CD14-positive monocyte (primary cell): ENCODE measurements at regions not wholly inside any gene's neighbourhood (a gene's known extent, or its start where the extent isn't known, plus 50 kb on each side); places are given as distances from the start of the nearest gene placed in this dataset.

Experiments
- DNase-seq, 3 donors: peaks; one replicate each; pipeline ENCODE4 v3.0.0-alpha.2; 2011 to 2022
- H2AFZ ChIP-seq: 2 replicates; pipeline ENCODE4 v1.6.0; 2012; ENCODE audit warnings: mild to moderate bottlenecking, low read depth, low read length, inconsistent platforms; ENCODE audit not compliant: insufficient read depth, poor library complexity, severe bottlenecking
- H3K27ac ChIP-seq, 2 donors: 1 replicate in 1 of 2; 2 replicates in 1 of 2; pipeline ENCODE4 v1.5.1; 2012 to 2013; ENCODE audit warnings: low read length in 2 of 2, control low read depth in 1 of 2, inconsistent platforms in 1 of 2, low read depth in 1 of 2, mild to moderate bottlenecking in 1 of 2
- H3K27me3 ChIP-seq, 2 donors: one replicate each; pipeline versions ENCODE4 v1.6.0 to v1.6.1; 2011 to 2013; ENCODE audit warnings: low read length in 2 of 2; ENCODE audit not compliant: control insufficient read depth in 2 of 2, insufficient read depth in 2 of 2
- H3K36me3 ChIP-seq, 2 donors: replicated peaks in 1 of 2; 1 replicate in 1 of 2; 2 replicates in 1 of 2; pipeline versions ENCODE4 v1.5.1 to v1.6.1; 2012 to 2013; ENCODE audit warnings: low read length in 2 of 2, control low read depth in 1 of 2, inconsistent platforms in 1 of 2, mild to moderate bottlenecking in 1 of 2; ENCODE audit not compliant: insufficient read depth in 2 of 2, control insufficient read depth in 1 of 2
- H3K4me1 ChIP-seq, 2 donors: 1 replicate in 1 of 2; 2 replicates in 1 of 2; pipeline versions ENCODE4 v1.5.1 to v1.6.1; 2012 to 2013; ENCODE audit warnings: low read length in 2 of 2, control low read depth in 1 of 2, inconsistent platforms in 1 of 2, mild to moderate bottlenecking in 1 of 2, moderate library complexity in 1 of 2; ENCODE audit not compliant: insufficient read depth in 2 of 2, control insufficient read depth in 1 of 2
- H3K4me2 ChIP-seq: replicated peaks from 2 replicates; pipeline ENCODE3; 2012; ENCODE audit warnings: low read length, moderate library complexity, mild to moderate bottlenecking; ENCODE audit not compliant: poor library complexity, severe bottlenecking; ENCODE audit errors: extremely low read depth
- H3K4me3 ChIP-seq, 3 experiments: fragments of 200-600 bp in 1 of 3; sonication (generic) in 1 of 3; replicated peaks in 1 of 3; 1 replicate in 2 of 3; 2 replicates in 1 of 3; pipeline ENCODE4 v1.5.1; 2011 to 2013; ENCODE audit warnings: low read length in 3 of 3, mild to moderate bottlenecking in 3 of 3, control low read depth in 2 of 3, low read depth in 2 of 3, inconsistent platforms in 1 of 3, moderate library complexity in 1 of 3
- H3K79me2 ChIP-seq: 2 replicates; pipeline ENCODE4 v1.6.0; 2012; ENCODE audit warnings: mild to moderate bottlenecking, control low read depth, inconsistent platforms, low read length, moderate library complexity; ENCODE audit not compliant: insufficient read depth
- H3K9ac ChIP-seq: 2 replicates; pipeline ENCODE4 v1.6.0; 2017; ENCODE audit warnings: low read length, mild to moderate bottlenecking; ENCODE audit not compliant: insufficient read depth, poor library complexity, severe bottlenecking
- H3K9me3 ChIP-seq, 2 donors: replicated peaks in 1 of 2; 1 replicate in 1 of 2; 2 replicates in 1 of 2; pipeline versions ENCODE4 v1.5.1 to v1.6.1; 2012 to 2013; ENCODE audit warnings: low read length in 2 of 2, control low read depth in 1 of 2; ENCODE audit not compliant: control insufficient read depth in 1 of 2, insufficient read depth in 1 of 2
- H4K20me1 ChIP-seq: 2 replicates; pipeline ENCODE4 v1.6.0; 2012; ENCODE audit warnings: mild to moderate bottlenecking, low read length, control low read depth, moderate library complexity; ENCODE audit not compliant: insufficient read depth
- H3K27ac Mint-ChIP-seq, 7 donors: one replicate each; pipeline ENCODE4 v1.8.0; 2020; ENCODE audit warnings: mild to moderate bottlenecking in 7 of 7, mixed read lengths in 7 of 7, moderate library complexity in 6 of 7, inconsistent platforms in 2 of 7
- H3K27me3 Mint-ChIP-seq, 3 donors: one replicate each; pipeline ENCODE4 v1.8.0; 2021 to 2022; ENCODE audit warnings: low read depth in 3 of 3, mild to moderate bottlenecking in 3 of 3, mixed read lengths in 3 of 3, moderate library complexity in 3 of 3, inconsistent platforms in 1 of 3
- H3K36me3 Mint-ChIP-seq, 2 donors: one replicate each; pipeline ENCODE4 v1.8.0; 2020; ENCODE audit warnings: mixed read lengths in 2 of 2, inconsistent platforms in 1 of 2, mild to moderate bottlenecking in 1 of 2
- H3K4me1 Mint-ChIP-seq: one replicate; pipeline ENCODE4 v1.8.0; 2020; ENCODE audit warnings: mild to moderate bottlenecking, mixed read lengths
- H3K4me3 Mint-ChIP-seq, 2 donors: one replicate each; pipeline ENCODE4 v1.8.0; 2020; ENCODE audit warnings: mild to moderate bottlenecking in 2 of 2, mixed read lengths in 2 of 2, moderate library complexity in 1 of 2
- H3K9me3 Mint-ChIP-seq, 7 donors: one replicate each; pipeline ENCODE4 v1.8.0; 2020 to 2022; ENCODE audit warnings: mixed read lengths in 7 of 7, mild to moderate bottlenecking in 6 of 7, moderate library complexity in 6 of 7, inconsistent platforms in 2 of 7
- WGBS: methylation state at CpG from one replicate; pipeline ENCODE4 v1.1.5; 2013; ENCODE audit warnings: missing lambda C conversion rate; ENCODE audit not compliant: insufficient coverage; 5-methylcytosine and 5-hydroxymethylcytosine counted together
- intact Hi-C, 2 donors: fragments of 100-400 bp; cut with micrococcal nuclease; formaldehyde crosslinking; loops; one replicate each; pipeline versions ENCODE4 v1.15.0 to v1.15.1; 2023
- TF ChIP-seq, protein P1 (sequence below): fragments of 200-600 bp; IDR thresholded peaks from one replicate; pipeline ENCODE4 v1.8.0; 2022; ENCODE audit warnings: antibody characterized with exemption, mild to moderate bottlenecking

- H3K4me3 Mint-ChIP-seq, result no peak overlapping the region
- no peak for DNase-seq
- Histone ChIP-seq H3K9me3 (no peaks in the 10 kb centered on the region), H3K4me1 (no peaks in the 10 kb centered on the region), H3K36me3 (no peaks in the 10 kb centered on the region), H3K4me3 (no peak overlapping the region), H3K27me3 (no peaks in the 10 kb centered on the region), H2AFZ (no peak overlapping the region), H3K4me2 (no peak overlapping the region), H4K20me1 (no peaks in the 10 kb centered on the region), H3K9ac (no peak overlapping the region), H3K79me2 (no peaks in the 10 kb centered on the region), H3K27ac (no peak overlapping the region)
- peaks cover 2% of the 10 kb centered on the region for H3K4me1 Mint-ChIP-seq
- peaks cover 0 to 2% (median 0%) of the 10 kb centered on the region in 7 donors for H3K9me3 Mint-ChIP-seq
- peaks cover 0 to 1% of the 10 kb centered on the region in 2 donors for H3K36me3 Mint-ChIP-seq
- TF ChIP-seq, protein P1, sequence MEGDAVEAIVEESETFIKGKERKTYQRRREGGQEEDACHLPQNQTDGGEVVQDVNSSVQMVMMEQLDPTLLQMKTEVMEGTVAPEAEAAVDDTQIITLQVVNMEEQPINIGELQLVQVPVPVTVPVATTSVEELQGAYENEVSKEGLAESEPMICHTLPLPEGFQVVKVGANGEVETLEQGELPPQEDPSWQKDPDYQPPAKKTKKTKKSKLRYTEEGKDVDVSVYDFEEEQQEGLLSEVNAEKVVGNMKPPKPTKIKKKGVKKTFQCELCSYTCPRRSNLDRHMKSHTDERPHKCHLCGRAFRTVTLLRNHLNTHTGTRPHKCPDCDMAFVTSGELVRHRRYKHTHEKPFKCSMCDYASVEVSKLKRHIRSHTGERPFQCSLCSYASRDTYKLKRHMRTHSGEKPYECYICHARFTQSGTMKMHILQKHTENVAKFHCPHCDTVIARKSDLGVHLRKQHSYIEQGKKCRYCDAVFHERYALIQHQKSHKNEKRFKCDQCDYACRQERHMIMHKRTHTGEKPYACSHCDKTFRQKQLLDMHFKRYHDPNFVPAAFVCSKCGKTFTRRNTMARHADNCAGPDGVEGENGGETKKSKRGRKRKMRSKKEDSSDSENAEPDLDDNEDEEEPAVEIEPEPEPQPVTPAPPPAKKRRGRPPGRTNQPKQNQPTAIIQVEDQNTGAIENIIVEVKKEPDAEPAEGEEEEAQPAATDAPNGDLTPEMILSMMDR, result no peak
- H3K27ac Mint-ChIP-seq, result no peak overlapping the region
- intact Hi-C loops, result no loop called here
- H3K27me3 Mint-ChIP-seq, result no peaks in the 10 kb centered on the region
- WGBS, result 94% methylated on average over 2 of the region's 2 CpGs
These were observed 518.1 kb upstream of the NR5A2 start for GRCh38 chr1:199509456-199509855.

DNA sequence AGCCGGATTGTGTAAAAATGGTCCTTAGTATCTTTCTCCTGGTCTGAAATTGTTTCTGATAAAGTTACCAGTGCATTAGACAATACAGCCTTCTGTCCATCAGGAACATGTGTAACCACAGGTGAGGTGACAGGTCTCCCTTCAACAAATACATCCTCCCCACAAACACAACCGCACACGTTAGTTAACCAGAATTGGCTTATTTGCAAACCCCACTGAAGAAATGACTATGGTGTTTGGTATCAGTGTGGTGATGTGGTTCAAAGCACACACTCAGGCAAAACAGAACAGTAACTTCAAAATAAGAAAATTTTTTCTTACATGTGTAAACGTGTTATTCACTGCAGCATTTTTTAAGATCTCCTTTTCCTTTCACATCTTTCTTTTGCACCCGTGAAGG, 517.2 kb upstream of the NR5A2 start:
- 100% methylated on average over 1 of the region's 5 CpGs for WGBS
- H3K79me2 ChIP-seq, result no peaks in the 10 kb centered on the region
- no peak overlapping the region for H3K4me3 Mint-ChIP-seq
- H3K4me2 ChIP-seq, result no peak overlapping the region
- H3K27ac ChIP-seq, result no peak overlapping the region
- no peak overlapping the region for H3K27ac Mint-ChIP-seq
- no peaks in the 10 kb centered on the region for H3K27me3 ChIP-seq
- TF ChIP-seq, protein P1, result no peak
- peaks cover 2% of the 10 kb centered on the region for H3K4me1 Mint-ChIP-seq
- peaks cover 0 to 2% (median 1%) of the 10 kb centered on the region in 7 donors for H3K9me3 Mint-ChIP-seq
- no peak for DNase-seq
- intact Hi-C loops, result no loop called here
- no peak overlapping the region for H2AFZ ChIP-seq
- peaks cover 0 to 1% of the 10 kb centered on the region in 2 donors for H3K36me3 Mint-ChIP-seq
- no peak overlapping the region for H3K9ac ChIP-seq
- peaks cover 0 to 2% (median 0%) of the 10 kb centered on the region in 3 donors for H3K27me3 Mint-ChIP-seq
- no peak overlapping the region for H3K4me3 ChIP-seq
- no peaks in the 10 kb centered on the region for H3K9me3 ChIP-seq
- no peaks in the 10 kb centered on the region for H4K20me1 ChIP-seq
- no peaks in the 10 kb centered on the region for H3K36me3 ChIP-seq
- no peaks in the 10 kb centered on the region for H3K4me1 ChIP-seq
